Epithelial cell of esophagus (primary cell): ENCODE measurements at regions not wholly inside any gene's neighbourhood (a gene's known extent, or its start where the extent isn't known, plus 50 kb on each side); places are given as distances from the start of the nearest gene placed in this dataset.
A peak's percentile ranks its signal among the peaks of the same experiment; 100 is the strongest.

Experiments used
- DNase-seq: peaks from one replicate; pipeline ENCODE4 v3.0.0; 2010; ENCODE audit warnings: low read depth
- H3K4me3 ChIP-seq: 2 replicates; pipeline ENCODE4 v1.5.1; 2011; ENCODE audit warnings: mild to moderate bottlenecking, low read length, control low read depth
- CTCF ChIP-seq: IDR thresholded peaks from 2 replicates; pipeline ENCODE4 v1.5.1; 2011; ENCODE audit warnings: low read depth, mild to moderate bottlenecking, low read length, control low read depth, inconsistent platforms; ENCODE audit not compliant: insufficient read depth; ENCODE audit errors: missing control alignments

GRCh38 chr11:36775130-36775529, 177.1 kb upstream of the RAG2 start:
- no peak for TF ChIP-seq CTCF
- DNase-seq: peak; percentile 50
- H3K4me3 ChIP-seq: no peak overlapping the region

GRCh38 chr11:36774603-36775002, 176.6 kb upstream of the RAG2 start:
- no peak for TF ChIP-seq CTCF
- H3K4me3 ChIP-seq: no peak overlapping the region
- peak; percentile 91 for DNase-seq

- no peak for DNase-seq
Observed at GRCh38 chr11:36763187-36763586, 165.2 kb upstream of the RAG2 start.

GRCh38 chr11:36757075-36757474, 159.0 kb upstream of the RAG2 start:
- no peak for TF ChIP-seq CTCF
- no peak for DNase-seq
- no peak overlapping the region for H3K4me3 ChIP-seq

More at GRCh38 chr11:36763187-36763586, 165.2 kb upstream of the RAG2 start:
- no peak overlapping the region for H3K4me3 ChIP-seq
- no peak for TF ChIP-seq CTCF

GRCh38 chr11:36753960-36754359, 155.9 kb upstream of the RAG2 start:
- TF ChIP-seq CTCF: no peak
- H3K4me3 ChIP-seq: no peak overlapping the region
- DNase-seq: no peak

- DNase-seq: no peak
- no peak for TF ChIP-seq CTCF
Observed at GRCh38 chr11:36751996-36752395, 154.0 kb upstream of the RAG2 start.

GRCh38 chr11:36751335-36751781, 153.3 kb upstream of the RAG2 start:
- no peak overlapping the region for H3K4me3 ChIP-seq
- no peak for DNase-seq
- TF ChIP-seq CTCF: no peak

More at GRCh38 chr11:36751996-36752395, 154.0 kb upstream of the RAG2 start:
- no peak overlapping the region for H3K4me3 ChIP-seq
